Trophoblast cell (in vitro differentiated cells and primary cell): ENCODE measurements at regions not wholly inside any gene's neighbourhood (a gene's known extent, or its start where the extent isn't known, plus 50 kb on each side); places are given as distances from the start of the nearest gene placed in this dataset.

Source experiments
- DNase-seq, 2 donors: peaks; one replicate each; pipeline ENCODE4 v3.0.0-alpha.2; 2016
- H2AFZ ChIP-seq: 2 replicates; pipeline ENCODE4 v1.6.1; 2013; ENCODE audit warnings: low read length, moderate library complexity, mild to moderate bottlenecking; ENCODE audit not compliant: insufficient read depth, poor library complexity
- H2AK5ac ChIP-seq: 2 replicates; pipeline ENCODE4 v1.6.1; 2013; ENCODE audit warnings: mild to moderate bottlenecking, low read length
- H2BK120ac ChIP-seq: 2 replicates; pipeline ENCODE4 v1.6.1; 2013; ENCODE audit warnings: low read length, mild to moderate bottlenecking, moderate library complexity; ENCODE audit not compliant: insufficient read depth, poor library complexity
- H2BK12ac ChIP-seq: 2 replicates; pipeline ENCODE4 v1.6.1; 2013; ENCODE audit warnings: mild to moderate bottlenecking, low read length, moderate library complexity
- H2BK5ac ChIP-seq: 2 replicates; pipeline ENCODE4 v1.6.1; 2013; ENCODE audit warnings: low read length, low read depth, moderate library complexity, mild to moderate bottlenecking; ENCODE audit not compliant: poor library complexity
- H3K14ac ChIP-seq: 2 replicates; pipeline ENCODE4 v1.6.1; 2013; ENCODE audit warnings: mild to moderate bottlenecking, low read length
- H3K18ac ChIP-seq: 2 replicates; pipeline ENCODE4 v1.6.1; 2013; ENCODE audit warnings: mild to moderate bottlenecking, low read length
- H3K23ac ChIP-seq: 2 replicates; pipeline ENCODE4 v1.6.1; 2013; ENCODE audit warnings: low read length
- H3K27ac ChIP-seq: 2 replicates; pipeline ENCODE4 v1.5.1; 2013; ENCODE audit warnings: low read depth, mild to moderate bottlenecking, inconsistent platforms, low read length, moderate library complexity
- H3K27me3 ChIP-seq: 2 replicates; pipeline ENCODE4 v1.6.1; 2013; ENCODE audit warnings: inconsistent platforms, mild to moderate bottlenecking, low read length, moderate library complexity; ENCODE audit not compliant: insufficient read depth
- H3K36me3 ChIP-seq, 2 experiments: 1 replicate in 1 of 2; 2 replicates in 1 of 2; pipeline ENCODE4 v1.6.1; 2013; ENCODE audit warnings: low read length in 2 of 2, mild to moderate bottlenecking in 2 of 2, moderate library complexity in 1 of 2; ENCODE audit not compliant: insufficient read depth in 2 of 2, control insufficient read depth in 1 of 2
- H3K4ac ChIP-seq: 2 replicates; pipeline ENCODE4 v1.6.1; 2013; ENCODE audit warnings: low read depth, mild to moderate bottlenecking, low read length, moderate library complexity
- H3K4me1 ChIP-seq, 2 experiments: 1 replicate in 1 of 2; 2 replicates in 1 of 2; pipeline ENCODE4 v1.6.1; 2013; ENCODE audit warnings: low read length in 2 of 2, mild to moderate bottlenecking in 2 of 2, moderate library complexity in 1 of 2; ENCODE audit not compliant: insufficient read depth in 2 of 2, control insufficient read depth in 1 of 2
- H3K4me2 ChIP-seq: 2 replicates; pipeline ENCODE4 v1.6.1; 2013; ENCODE audit warnings: inconsistent platforms, mild to moderate bottlenecking, low read length, moderate library complexity
- H3K4me3 ChIP-seq: 2 replicates; pipeline ENCODE4 v1.5.1; 2013; ENCODE audit warnings: mild to moderate bottlenecking, low read depth, low read length, inconsistent platforms
- H3K79me1 ChIP-seq: one replicate; pipeline ENCODE4 v1.6.1; 2013; ENCODE audit warnings: low read length
- H3K79me2 ChIP-seq: 2 replicates; pipeline ENCODE4 v1.6.1; 2013; ENCODE audit warnings: low read length, mild to moderate bottlenecking; ENCODE audit not compliant: control insufficient read depth, insufficient read depth, poor library complexity
- H3K9ac ChIP-seq: 2 replicates; pipeline ENCODE4 v1.6.1; 2013; ENCODE audit warnings: mild to moderate bottlenecking, low read length
- H3K9me3 ChIP-seq: 2 replicates; pipeline ENCODE4 v1.6.1; 2013; ENCODE audit warnings: low read depth, mild to moderate bottlenecking, control low read depth, inconsistent platforms, low read length; ENCODE audit not compliant: insufficient read depth
- H4K12ac ChIP-seq: 2 replicates; pipeline ENCODE4 v1.6.1; 2013; ENCODE audit warnings: low read depth, mild to moderate bottlenecking, low read length, moderate library complexity
- H4K8ac ChIP-seq: 2 replicates; pipeline ENCODE4 v1.6.1; 2013; ENCODE audit warnings: low read depth, mild to moderate bottlenecking, low read length, moderate library complexity
- H4K91ac ChIP-seq: one replicate; pipeline ENCODE4 v1.6.1; 2013; ENCODE audit warnings: low read depth, mild to moderate bottlenecking, low read length, moderate library complexity
- WGBS: extraction: QIAGEN DNeasy Blood & Tissue Kit; methylation state at CpG from one replicate; pipeline ENCODE4 v1.1.7; 2013; ENCODE audit warnings: missing lambda C conversion rate; ENCODE audit not compliant: insufficient read length, insufficient coverage; ENCODE audit errors: extremely low coverage; 5-methylcytosine and 5-hydroxymethylcytosine counted together

DNA sequence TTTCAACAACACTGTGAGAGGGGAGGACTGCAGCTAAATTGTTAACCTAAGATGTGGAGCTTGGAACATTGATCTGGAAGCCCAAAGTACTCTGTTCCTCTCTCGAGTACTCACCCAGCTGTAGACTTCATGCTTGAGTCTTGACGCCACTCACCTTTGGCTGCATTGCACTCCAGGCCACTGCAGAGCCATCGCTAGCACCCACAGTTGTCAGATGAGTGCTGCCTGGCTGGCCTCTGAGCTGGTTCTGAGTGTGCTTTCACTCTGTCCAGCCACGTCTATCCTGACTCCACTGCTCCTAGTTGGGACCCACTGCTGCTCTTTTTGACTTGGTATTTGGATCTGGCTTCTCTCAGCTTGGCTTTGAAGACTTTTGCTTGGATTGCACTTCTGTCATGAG is 552.1 kb downstream of the DCDC2C start:
- Histone ChIP-seq H3K27me3 (no peaks in the 10 kb centered on the region), H2BK5ac (no peak overlapping the region), H3K9me3 (no peaks in the 10 kb centered on the region), H3K79me1 (no peaks in the 10 kb centered on the region), H3K27ac (no peak overlapping the region), H3K4ac (no peak overlapping the region), H3K4me1 (no peaks in the 10 kb centered on the region), H3K9ac (no peak overlapping the region), H2BK120ac (no peak overlapping the region), H4K12ac (no peak overlapping the region), H4K8ac (no peak overlapping the region), H4K91ac (no peak overlapping the region), H2BK12ac (no peak overlapping the region), H3K4me2 (no peak overlapping the region), H3K18ac (no peak overlapping the region), H3K36me3 (no peaks in the 10 kb centered on the region), H2AFZ (no peak overlapping the region), H3K79me2 (no peaks in the 10 kb centered on the region), H3K14ac (no peak overlapping the region), H2AK5ac (no peak overlapping the region), H3K4me3 (no peak overlapping the region), H3K23ac (no peak overlapping the region)
- no CpG with 5 or more reads among the region's 4 CpGs for WGBS
- no peak for DNase-seq

- Histone ChIP-seq H3K4me3 (no peak overlapping the region), H3K4me1 (no peaks in the 10 kb centered on the region), H3K4me2 (no peak overlapping the region), H3K27me3 (no peaks in the 10 kb centered on the region), H3K79me2 (no peaks in the 10 kb centered on the region), H3K36me3 (no peaks in the 10 kb centered on the region), H3K9me3 (no peaks in the 10 kb centered on the region), H3K14ac (no peak overlapping the region), H2BK12ac (no peak overlapping the region), H3K23ac (no peak overlapping the region), H3K79me1 (no peaks in the 10 kb centered on the region), H4K8ac (no peak overlapping the region), H3K18ac (no peak overlapping the region), H3K4ac (no peak overlapping the region), H4K12ac (no peak overlapping the region), H2BK120ac (no peak overlapping the region), H4K91ac (no peak overlapping the region), H3K9ac (no peak overlapping the region), H2AFZ (no peak overlapping the region), H3K27ac (no peak overlapping the region), H2AK5ac (no peak overlapping the region), H2BK5ac (no peak overlapping the region)
- DNase-seq, result no peak
- WGBS, result no CpG with 5 or more reads among the region's 4 CpGs
Observed at GRCh38 chr2:4256351-4256750, 553.0 kb downstream of the DCDC2C start.

DNA sequence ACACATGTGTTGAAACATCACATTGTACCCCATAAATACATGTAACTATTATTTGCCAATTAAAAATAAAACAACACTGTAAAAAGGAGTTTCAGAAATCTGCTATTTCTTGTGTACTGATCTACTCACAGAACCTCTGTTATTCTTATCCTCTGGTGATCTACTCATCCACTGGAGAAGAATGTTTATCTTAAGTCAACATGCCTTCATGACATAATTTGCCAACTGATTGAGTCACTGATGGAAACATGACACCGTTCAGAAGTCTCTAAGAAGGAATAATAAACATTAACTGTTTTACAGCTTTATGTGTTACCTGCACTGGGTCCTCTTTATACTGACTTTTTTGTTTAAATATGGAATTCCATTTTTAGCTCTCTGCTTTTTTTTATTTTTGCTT is 555.2 kb downstream of the DCDC2C start:
- no peaks in the 10 kb centered on the region for H3K27me3 ChIP-seq

DNA sequence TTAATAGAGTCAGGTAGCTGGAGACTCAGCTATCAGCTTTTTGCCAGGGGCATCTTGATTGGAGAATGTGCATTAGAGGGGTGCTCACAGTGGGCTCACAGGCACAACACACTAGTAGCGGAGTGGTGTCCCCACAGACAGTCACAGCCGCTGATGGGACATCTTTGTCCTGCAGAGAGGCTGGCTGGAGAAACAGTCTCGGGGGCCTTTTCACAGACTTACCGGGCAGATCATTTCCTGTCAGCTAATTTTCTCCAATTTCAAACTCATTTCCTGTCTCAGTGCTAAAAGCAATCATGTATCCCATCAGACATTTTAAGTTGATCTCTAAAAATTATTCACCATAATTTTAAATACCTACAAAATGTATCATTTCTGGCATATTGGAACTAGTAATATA is 562.6 kb downstream of the DCDC2C start:
- Histone ChIP-seq H2BK120ac (no peak overlapping the region), H4K12ac (no peak overlapping the region), H3K9ac (no peak overlapping the region), H2BK5ac (no peak overlapping the region), H3K4me3 (no peak overlapping the region), H3K4ac (no peak overlapping the region), H3K23ac (no peak overlapping the region), H4K8ac (no peak overlapping the region), H2AFZ (no peak overlapping the region), H3K4me1 (no peaks in the 10 kb centered on the region), H3K79me2 (no peaks in the 10 kb centered on the region), H2BK12ac (no peak overlapping the region), H3K4me2 (no peak overlapping the region), H3K27me3 (no peaks in the 10 kb centered on the region), H3K36me3 (no peaks in the 10 kb centered on the region), H3K18ac (no peak overlapping the region), H3K9me3 (no peaks in the 10 kb centered on the region), H3K79me1 (no peaks in the 10 kb centered on the region), H4K91ac (no peak overlapping the region), H3K27ac (no peak overlapping the region), H3K14ac (no peak overlapping the region), H2AK5ac (no peak overlapping the region)
- no CpG with 5 or more reads among the region's 4 CpGs for WGBS
- no peak for DNase-seq

More for the DNA sequence above, 555.2 kb downstream of the DCDC2C start:
- Histone ChIP-seq H2BK5ac (no peak overlapping the region), H3K4me2 (no peak overlapping the region), H3K9me3 (no peaks in the 10 kb centered on the region), H4K8ac (no peak overlapping the region), H3K36me3 (no peaks in the 10 kb centered on the region), H3K4ac (no peak overlapping the region), H4K91ac (no peak overlapping the region), H3K9ac (no peak overlapping the region), H3K23ac (no peak overlapping the region), H3K14ac (no peak overlapping the region), H4K12ac (no peak overlapping the region), H2AFZ (no peak overlapping the region), H3K18ac (no peak overlapping the region), H3K27ac (no peak overlapping the region), H3K4me1 (no peaks in the 10 kb centered on the region), H2BK120ac (no peak overlapping the region), H3K79me2 (no peaks in the 10 kb centered on the region), H3K79me1 (no peaks in the 10 kb centered on the region), H2BK12ac (no peak overlapping the region), H3K4me3 (no peak overlapping the region), H2AK5ac (no peak overlapping the region)
- WGBS, result no CpG with 5 or more reads among the region's 1 CpG
- peak in 1 of 2 donors; percentile 51 for DNase-seq
